GM12891 (cell line): ENCODE measurements at regions not wholly inside any gene's neighbourhood (a gene's known extent, or its start where the extent isn't known, plus 50 kb on each side); places are given as distances from the start of the nearest gene placed in this dataset.

Experiments used
- POLR2A ChIP-seq: IDR thresholded peaks from 2 replicates; pipeline ENCODE4 v1.6.1; 2011; ENCODE audit warnings: low read depth, low read length, control low read depth
- POLR2AphosphoS5 ChIP-seq: IDR thresholded peaks from 2 replicates; pipeline ENCODE4 v1.6.1; 2011; ENCODE audit warnings: low read depth, low read length, control low read depth
- TAF1 ChIP-seq: IDR thresholded peaks from 2 replicates; pipeline ENCODE4 v1.6.1; 2011; ENCODE audit warnings: low read depth, low read length, control low read depth

- TF ChIP-seq POLR2A (no peak), POLR2AphosphoS5 (no peak), TAF1 (no peak)
Measured at GRCh38 chr4:96637971-96638412, 798.1 kb downstream of the PDHA2 start.
